ENCODE measurements at regions not wholly inside any gene's neighbourhood (a gene's known extent, or its start where the extent isn't known, plus 50 kb on each side); places are given as distances from the start of the nearest gene placed in this dataset.

GRCh38 chr5:124253203-124253810, 493.1 kb downstream of the ZNF608 start:
- H3K4me1 ChIP-seq (ENCODE audit: control insufficient read depth, insufficient read depth, low read length), result no peaks in the 10 kb centered on the region
- no peak overlapping the region for H3K4me3 ChIP-seq (ENCODE audit: low read length in 2 of 2)
- no peaks in the 10 kb centered on the region for H3K36me3 ChIP-seq (ENCODE audit: control insufficient read depth in 2 of 2, insufficient read depth in 2 of 2, low read length in 2 of 2)
- no peaks in the 10 kb centered on the region for H3K27me3 ChIP-seq (ENCODE audit: control insufficient read depth in 1 of 2, insufficient read depth in 2 of 2, low read length in 2 of 2)
- H3K27ac ChIP-seq (ENCODE audit: low read length), result no peak overlapping the region
- no peaks in the 10 kb centered on the region for H3K9me3 ChIP-seq (ENCODE audit: control insufficient read depth in 2 of 2, low read length in 2 of 2)
- no peak overlapping the region for H3K9ac ChIP-seq (ENCODE audit: low read length in 2 of 2)

- H3K36me3 ChIP-seq (ENCODE audit: control insufficient read depth in 2 of 2, insufficient read depth in 2 of 2, low read length in 2 of 2), result no peaks in the 10 kb centered on the region
- H3K4me3 ChIP-seq (ENCODE audit: low read length in 2 of 2), result no peak overlapping the region
- H3K9me3 ChIP-seq (ENCODE audit: control insufficient read depth in 2 of 2, low read length in 2 of 2), result no peaks in the 10 kb centered on the region
- no peaks in the 10 kb centered on the region for H3K27me3 ChIP-seq (ENCODE audit: control insufficient read depth in 1 of 2, insufficient read depth in 2 of 2, low read length in 2 of 2)
- no peak overlapping the region for H3K9ac ChIP-seq (ENCODE audit: low read length in 2 of 2)
- H3K27ac ChIP-seq (ENCODE audit: low read length), result no peak overlapping the region
- no peaks in the 10 kb centered on the region for H3K4me1 ChIP-seq (ENCODE audit: control insufficient read depth, insufficient read depth, low read length)
Observed at GRCh38 chr5:124252747-124253146, 493.7 kb downstream of the ZNF608 start.

- Histone ChIP-seq H3K9me3 (ENCODE audit: control insufficient read depth in 2 of 2, low read length in 2 of 2) (no peaks in the 10 kb centered on the region), H3K27ac (ENCODE audit: low read length) (no peak overlapping the region), H3K27me3 (ENCODE audit: control insufficient read depth in 1 of 2, insufficient read depth in 2 of 2, low read length in 2 of 2) (no peaks in the 10 kb centered on the region), H3K4me1 (ENCODE audit: control insufficient read depth, insufficient read depth, low read length) (no peaks in the 10 kb centered on the region), H3K9ac (ENCODE audit: low read length in 2 of 2) (no peak overlapping the region), H3K4me3 (ENCODE audit: low read length in 2 of 2) (no peak overlapping the region), H3K36me3 (ENCODE audit: control insufficient read depth in 2 of 2, insufficient read depth in 2 of 2, low read length in 2 of 2) (no peaks in the 10 kb centered on the region)
Observed at GRCh38 chr5:124252191-124252638, 494.2 kb downstream of the ZNF608 start.

GRCh38 chr5:124245276-124245675, 501.2 kb downstream of the ZNF608 start:
- Histone ChIP-seq H3K27ac (ENCODE audit: low read length) (no peak overlapping the region), H3K4me3 (ENCODE audit: low read length in 2 of 2) (no peak overlapping the region), H3K9me3 (ENCODE audit: control insufficient read depth in 2 of 2, low read length in 2 of 2) (no peaks in the 10 kb centered on the region), H3K4me1 (ENCODE audit: control insufficient read depth, insufficient read depth, low read length) (no peaks in the 10 kb centered on the region), H3K9ac (ENCODE audit: low read length in 2 of 2) (no peak overlapping the region), H3K36me3 (ENCODE audit: control insufficient read depth in 2 of 2, insufficient read depth in 2 of 2, low read length in 2 of 2) (no peaks in the 10 kb centered on the region), H3K27me3 (ENCODE audit: control insufficient read depth in 1 of 2, insufficient read depth in 2 of 2, low read length in 2 of 2) (no peaks in the 10 kb centered on the region)

GRCh38 chr5:124240732-124241131, 505.7 kb downstream of the ZNF608 start:
- Histone ChIP-seq H3K4me3 (ENCODE audit: low read length in 2 of 2) (no peak overlapping the region), H3K9me3 (ENCODE audit: control insufficient read depth in 2 of 2, low read length in 2 of 2) (peaks cover 4 to 5% of the 10 kb centered on the region in 2 donors), H3K27me3 (ENCODE audit: control insufficient read depth in 1 of 2, insufficient read depth in 2 of 2, low read length in 2 of 2) (no peaks in the 10 kb centered on the region), H3K36me3 (ENCODE audit: control insufficient read depth in 2 of 2, insufficient read depth in 2 of 2, low read length in 2 of 2) (no peaks in the 10 kb centered on the region), H3K4me1 (ENCODE audit: control insufficient read depth, insufficient read depth, low read length) (no peaks in the 10 kb centered on the region), H3K9ac (ENCODE audit: low read length in 2 of 2) (no peak overlapping the region), H3K27ac (ENCODE audit: low read length) (no peak overlapping the region)

- no peaks in the 10 kb centered on the region for H3K27me3 ChIP-seq (ENCODE audit: control insufficient read depth in 1 of 2, insufficient read depth in 2 of 2, low read length in 2 of 2)
- H3K27ac ChIP-seq (ENCODE audit: low read length), result no peak overlapping the region
- H3K36me3 ChIP-seq (ENCODE audit: control insufficient read depth in 2 of 2, insufficient read depth in 2 of 2, low read length in 2 of 2), result no peaks in the 10 kb centered on the region
- H3K9me3 ChIP-seq (ENCODE audit: control insufficient read depth in 2 of 2, low read length in 2 of 2), result peaks cover 4 to 5% of the 10 kb centered on the region in 2 donors
- H3K4me1 ChIP-seq (ENCODE audit: control insufficient read depth, insufficient read depth, low read length), result no peaks in the 10 kb centered on the region
- H3K4me3 ChIP-seq (ENCODE audit: low read length in 2 of 2), result no peak overlapping the region
- no peak overlapping the region for H3K9ac ChIP-seq (ENCODE audit: low read length in 2 of 2)
Observed at GRCh38 chr5:124239572-124239971, 506.9 kb downstream of the ZNF608 start.

GRCh38 chr5:124238350-124238749, 508.1 kb downstream of the ZNF608 start:
- Histone ChIP-seq H3K9ac (ENCODE audit: low read length in 2 of 2) (no peak overlapping the region), H3K36me3 (ENCODE audit: control insufficient read depth in 2 of 2, insufficient read depth in 2 of 2, low read length in 2 of 2) (no peaks in the 10 kb centered on the region), H3K9me3 (ENCODE audit: control insufficient read depth in 2 of 2, low read length in 2 of 2) (peaks cover 4 to 5% of the 10 kb centered on the region in 2 donors), H3K27me3 (ENCODE audit: control insufficient read depth in 1 of 2, insufficient read depth in 2 of 2, low read length in 2 of 2) (no peaks in the 10 kb centered on the region), H3K4me3 (ENCODE audit: low read length in 2 of 2) (no peak overlapping the region), H3K27ac (ENCODE audit: low read length) (no peak overlapping the region), H3K4me1 (ENCODE audit: control insufficient read depth, insufficient read depth, low read length) (no peaks in the 10 kb centered on the region)

- H3K4me1 ChIP-seq (ENCODE audit: control insufficient read depth, insufficient read depth, low read length), result no peaks in the 10 kb centered on the region
- H3K27ac ChIP-seq (ENCODE audit: low read length), result no peak overlapping the region
- peaks cover 4 to 5% of the 10 kb centered on the region in 2 donors for H3K9me3 ChIP-seq (ENCODE audit: control insufficient read depth in 2 of 2, low read length in 2 of 2)
- H3K36me3 ChIP-seq (ENCODE audit: control insufficient read depth in 2 of 2, insufficient read depth in 2 of 2, low read length in 2 of 2), result no peaks in the 10 kb centered on the region
- H3K9ac ChIP-seq (ENCODE audit: low read length in 2 of 2), result no peak overlapping the region
- H3K4me3 ChIP-seq (ENCODE audit: low read length in 2 of 2), result no peak overlapping the region
- H3K27me3 ChIP-seq (ENCODE audit: control insufficient read depth in 1 of 2, insufficient read depth in 2 of 2, low read length in 2 of 2), result no peaks in the 10 kb centered on the region
Observed at GRCh38 chr5:124237206-124237695, 509.2 kb downstream of the ZNF608 start.

- Histone ChIP-seq H3K9ac (ENCODE audit: low read length in 2 of 2) (no peak overlapping the region), H3K27me3 (ENCODE audit: control insufficient read depth in 1 of 2, insufficient read depth in 2 of 2, low read length in 2 of 2) (no peaks in the 10 kb centered on the region), H3K36me3 (ENCODE audit: control insufficient read depth in 2 of 2, insufficient read depth in 2 of 2, low read length in 2 of 2) (no peaks in the 10 kb centered on the region), H3K27ac (ENCODE audit: low read length) (no peak overlapping the region), H3K4me3 (ENCODE audit: low read length in 2 of 2) (no peak overlapping the region), H3K4me1 (ENCODE audit: control insufficient read depth, insufficient read depth, low read length) (no peaks in the 10 kb centered on the region), H3K9me3 (ENCODE audit: control insufficient read depth in 2 of 2, low read length in 2 of 2) (peaks cover 4 to 5% of the 10 kb centered on the region in 2 donors)
Observed at GRCh38 chr5:124236361-124237205, 509.9 kb downstream of the ZNF608 start.

GRCh38 chr5:124235576-124235975, 510.9 kb downstream of the ZNF608 start:
- no peaks in the 10 kb centered on the region for H3K27me3 ChIP-seq (ENCODE audit: control insufficient read depth in 1 of 2, insufficient read depth in 2 of 2, low read length in 2 of 2)
- no peak overlapping the region for H3K9ac ChIP-seq (ENCODE audit: low read length in 2 of 2)
- H3K9me3 ChIP-seq (ENCODE audit: control insufficient read depth in 2 of 2, low read length in 2 of 2), result peaks cover 4 to 5% of the 10 kb centered on the region in 2 donors
- H3K36me3 ChIP-seq (ENCODE audit: control insufficient read depth in 2 of 2, insufficient read depth in 2 of 2, low read length in 2 of 2), result no peaks in the 10 kb centered on the region
- H3K4me3 ChIP-seq (ENCODE audit: low read length in 2 of 2), result no peak overlapping the region
- no peaks in the 10 kb centered on the region for H3K4me1 ChIP-seq (ENCODE audit: control insufficient read depth, insufficient read depth, low read length)
- no peak overlapping the region for H3K27ac ChIP-seq (ENCODE audit: low read length)

All from stomach smooth muscle (tissue), 2 donors.